Fibroblast of skin of left biceps (primary cell): ENCODE measurements at regions not wholly inside any gene's neighbourhood (a gene's known extent, or its start where the extent isn't known, plus 50 kb on each side); places are given as distances from the start of the nearest gene placed in this dataset.

Experiments used
- DNase-seq, 2 experiments: peaks; one replicate each; pipeline ENCODE4 v3.0.0-alpha.2; 2013; ENCODE audit warnings: low read depth in 2 of 2

- no peak for DNase-seq
Measured at GRCh38 chr5:143693651-143694252, 118.2 kb upstream of the HMHB1 start.

- DNase-seq, result no peak
Measured at GRCh38 chr5:143692342-143692741, 119.6 kb upstream of the HMHB1 start.

DNA sequence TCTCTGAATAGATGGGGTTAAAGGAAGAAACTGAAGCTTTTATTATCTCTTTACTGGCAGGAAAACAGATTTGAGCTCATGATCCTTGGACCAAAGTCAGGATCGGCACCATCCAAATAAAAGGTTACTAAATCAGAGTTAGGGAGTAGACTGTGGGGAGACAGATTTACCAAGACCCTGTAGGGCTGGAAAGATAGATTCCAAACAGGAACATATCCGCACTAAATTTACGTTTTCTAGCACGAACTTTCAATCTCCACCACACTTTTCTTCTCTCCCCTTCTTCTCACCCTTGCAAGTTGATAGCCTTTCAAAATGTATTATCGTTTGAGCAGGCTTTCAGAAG is 120.0 kb upstream of the HMHB1 start:
- DNase-seq, result no peak

- no peak for DNase-seq
Measured at GRCh38 chr5:143691287-143691944, 120.5 kb upstream of the HMHB1 start.

- no peak for DNase-seq
Measured at GRCh38 chr5:143687604-143688003, 124.4 kb upstream of the HMHB1 start.

DNA sequence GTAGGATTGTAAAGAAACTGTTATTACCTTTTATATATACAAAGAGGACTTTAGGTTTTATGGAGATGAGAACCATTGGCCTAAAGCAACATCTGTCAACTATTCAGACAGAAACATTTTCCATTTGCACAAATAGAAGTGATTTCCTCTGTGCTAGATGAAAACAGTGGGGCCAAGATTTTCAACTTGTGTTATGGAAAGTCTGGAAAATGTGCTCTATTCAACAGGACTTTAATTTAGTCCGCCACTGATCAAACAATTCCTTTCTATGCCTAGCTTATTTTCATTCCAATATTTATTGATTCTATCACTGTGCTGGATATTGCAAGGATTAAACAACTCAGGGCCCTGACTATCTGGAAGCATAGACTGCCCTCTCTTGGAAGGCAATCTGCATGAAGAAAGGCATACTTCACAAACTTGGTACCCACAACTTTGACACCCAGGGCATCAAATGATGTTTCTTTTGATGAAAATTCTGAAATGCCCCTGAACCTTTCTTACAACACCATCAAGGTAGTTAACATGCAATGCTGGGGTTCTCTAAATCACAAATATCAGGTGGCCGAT is 126.6 kb upstream of the HMHB1 start:
- DNase-seq, result no peak

GRCh38 chr5:143683459-143683858 is 128.5 kb upstream of the HMHB1 start:
- DNase-seq, result no peak

DNA sequence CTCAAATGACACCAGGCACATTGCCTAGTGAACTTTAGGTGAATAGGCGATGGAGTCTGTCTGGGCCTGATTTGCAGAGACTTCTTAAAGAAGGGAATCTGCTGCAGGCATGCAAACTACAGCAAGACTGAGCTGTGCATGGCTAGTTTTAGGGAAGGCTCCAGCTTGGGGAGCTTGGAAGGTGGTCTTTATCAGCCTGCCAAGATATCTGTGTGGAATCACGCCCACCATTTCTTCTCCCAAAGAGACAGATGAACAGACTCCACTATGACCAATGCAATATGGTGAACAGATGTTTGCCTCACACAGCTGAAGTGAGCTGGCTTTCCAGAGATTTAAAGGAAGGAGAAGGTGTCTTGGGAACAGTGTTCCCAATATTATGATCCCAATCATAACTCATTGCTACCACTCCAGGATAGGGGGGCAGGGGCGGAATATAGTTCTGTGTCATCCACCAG is 129.0 kb upstream of the HMHB1 start:
- DNase-seq, result peak; percentile 62

GRCh38 chr5:143682246-143682905 is 129.6 kb upstream of the HMHB1 start:
- DNase-seq, result peak; percentile 23 to 30

DNA sequence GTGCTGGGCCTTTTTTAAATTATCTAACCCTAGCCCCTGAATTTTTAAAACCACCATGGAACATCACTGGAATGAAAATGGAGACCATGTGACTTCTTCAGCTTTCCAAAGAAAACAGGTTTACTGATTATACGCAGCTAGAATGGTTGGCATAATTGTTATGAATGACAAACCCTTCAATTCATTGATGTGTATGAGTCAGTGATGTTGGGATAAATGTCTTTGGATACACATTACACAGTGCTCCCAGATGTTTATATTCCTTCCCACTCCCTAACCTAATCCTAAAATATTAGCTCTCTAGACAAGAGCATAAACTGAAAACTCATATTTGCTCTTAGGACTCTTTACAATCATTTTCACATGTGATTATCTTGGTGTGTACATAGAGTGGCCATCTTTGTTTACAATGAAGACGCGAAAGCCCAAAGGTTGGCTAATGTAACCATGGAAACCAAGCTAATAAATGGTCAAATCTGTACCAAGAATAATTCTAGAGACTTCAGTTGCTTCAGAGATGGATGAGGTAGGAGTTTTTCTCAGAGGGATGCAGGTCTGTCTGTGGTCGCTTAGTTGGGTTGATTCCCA is 131.2 kb upstream of the HMHB1 start:
- no peak for DNase-seq

DNA sequence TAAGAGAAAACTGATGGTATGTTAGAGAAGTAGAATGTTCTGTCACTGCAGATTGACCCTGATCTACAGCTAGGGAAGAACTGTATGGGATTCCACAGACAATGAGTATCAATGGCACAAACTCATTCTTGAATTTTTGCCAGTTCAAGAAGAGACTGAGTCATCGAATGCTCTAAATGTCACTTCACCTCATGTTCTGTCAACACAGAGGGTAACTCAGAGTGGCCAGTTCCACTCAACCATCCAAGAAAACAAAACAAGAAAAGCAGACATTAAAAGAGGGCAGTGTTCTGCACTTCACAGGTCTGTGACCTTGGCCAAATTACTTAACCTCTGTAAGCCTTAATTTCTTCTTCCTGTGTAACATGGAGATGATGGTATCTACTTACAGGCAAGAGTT is 132.2 kb upstream of the HMHB1 start:
- peak in 1 of 2 experiments; percentile 20 for DNase-seq

GRCh38 chr5:143678148-143678905 is 133.6 kb upstream of the HMHB1 start:
- DNase-seq, result no peak

- DNase-seq, result no peak
Measured at GRCh38 chr5:143677403-143677802, 134.6 kb upstream of the HMHB1 start.

DNA sequence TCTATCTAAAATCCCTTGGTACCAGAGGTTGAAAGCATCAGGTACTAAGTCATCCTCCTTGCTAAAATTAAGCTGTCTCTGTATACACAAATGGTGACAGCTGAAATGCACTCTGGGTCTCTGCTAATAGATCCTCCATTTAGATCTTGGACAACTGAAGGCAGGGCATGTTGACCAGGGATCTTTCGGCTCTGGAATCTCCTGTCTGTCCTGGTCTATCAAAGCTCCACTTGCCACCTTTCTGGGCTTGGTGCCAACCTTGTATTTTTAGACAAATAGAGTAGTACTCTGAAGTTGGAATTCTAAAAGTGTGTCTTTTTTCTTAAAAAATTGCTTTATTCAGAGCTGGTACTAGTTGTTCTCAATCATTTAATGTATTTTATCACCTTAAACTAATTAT is 135.2 kb upstream of the HMHB1 start:
- no peak for DNase-seq

DNA sequence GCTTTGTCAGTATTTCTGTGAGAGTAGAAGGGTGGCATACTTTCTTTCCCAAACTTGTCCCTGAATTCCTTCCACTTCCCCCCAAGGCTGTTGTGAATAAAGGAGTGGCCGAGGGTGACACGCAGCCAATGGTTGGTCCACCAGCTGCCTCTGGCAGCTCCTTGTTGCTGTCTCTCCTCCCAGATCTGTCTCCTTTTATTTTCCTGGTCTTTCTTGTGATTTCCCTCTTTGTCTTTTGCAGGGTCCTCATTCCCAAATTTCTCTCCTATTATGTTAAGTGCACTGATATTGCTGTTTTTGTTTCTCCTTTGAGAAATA is 137.5 kb upstream of the HMHB1 start:
- no peak for DNase-seq

DNA sequence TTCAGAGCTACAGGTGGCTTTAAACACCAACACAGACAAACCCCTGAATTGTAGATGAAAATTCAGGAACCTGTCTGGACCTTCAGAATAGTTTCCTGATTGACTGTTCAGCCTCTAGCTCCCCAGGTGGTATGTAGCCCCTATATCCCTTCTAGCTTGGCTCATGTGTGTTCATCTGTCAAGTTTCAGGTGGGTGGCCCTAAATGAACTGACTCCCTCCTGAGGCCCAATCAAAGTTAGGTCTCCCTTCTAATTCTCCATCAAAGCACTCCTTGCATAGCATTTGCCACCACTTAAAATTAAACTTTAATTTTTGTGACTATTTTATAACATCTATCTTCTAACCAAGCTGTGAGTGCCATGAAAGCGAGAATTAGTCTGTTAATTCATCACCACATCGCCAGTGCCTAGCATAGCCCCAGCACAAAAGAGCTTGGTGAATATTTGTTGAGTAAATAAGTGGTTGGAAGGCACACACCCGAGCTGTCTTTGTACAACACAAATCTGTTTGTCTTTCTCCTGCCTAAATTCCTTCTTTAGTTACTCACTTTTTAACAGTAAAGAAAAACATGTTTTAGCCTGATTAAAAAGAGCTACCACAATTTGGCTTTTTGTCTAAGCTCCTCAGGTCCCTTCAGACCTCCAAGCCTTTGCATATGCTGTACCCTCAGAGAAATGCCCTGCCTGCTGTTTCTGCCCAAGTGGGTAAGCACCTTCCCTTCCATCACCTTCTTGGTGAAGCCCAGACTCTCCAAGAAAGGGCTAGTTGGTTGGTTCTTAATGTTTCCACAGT is 138.1 kb upstream of the HMHB1 start:
- no peak for DNase-seq

DNA sequence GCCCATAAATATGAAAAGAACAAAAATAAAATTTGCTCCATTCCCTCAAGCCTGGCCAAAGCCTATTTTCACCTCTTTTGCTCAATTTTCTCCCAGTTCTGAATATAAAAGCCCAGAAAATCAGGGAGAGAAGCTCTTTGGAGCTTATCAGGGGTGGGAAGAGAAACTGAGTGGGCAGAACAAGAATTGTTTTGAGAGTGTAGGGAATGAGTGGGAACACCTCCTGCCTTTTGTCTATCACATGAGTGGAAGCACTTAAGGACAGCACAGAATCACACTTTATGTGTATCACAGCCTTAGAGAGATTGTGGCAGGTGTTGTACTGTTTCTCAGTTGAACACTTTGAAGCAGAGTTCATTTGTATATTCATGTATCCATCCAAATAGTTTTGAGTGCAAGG is 139.2 kb upstream of the HMHB1 start:
- DNase-seq, result no peak

GRCh38 chr5:143671674-143672569 is 140.0 kb upstream of the HMHB1 start:
- no peak for DNase-seq

DNA sequence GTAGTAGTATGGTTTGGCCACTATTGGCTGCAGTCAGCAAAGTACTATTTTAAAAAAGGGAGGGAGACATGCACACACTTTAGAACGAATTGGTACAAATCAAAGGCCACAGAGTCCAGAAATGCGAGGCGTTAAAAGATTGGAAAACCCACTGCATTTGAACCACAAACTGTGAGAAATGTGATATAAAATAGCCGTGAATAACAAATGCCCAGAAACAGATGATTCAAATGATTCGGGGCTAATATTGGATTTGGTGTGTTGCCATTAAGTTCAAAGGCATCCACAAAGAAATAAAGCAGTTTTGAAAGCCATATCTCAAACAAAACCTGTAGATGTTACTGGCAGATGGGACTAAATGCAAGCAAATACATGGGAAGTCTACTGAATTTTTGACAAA is 140.9 kb upstream of the HMHB1 start:
- no peak for DNase-seq

DNA sequence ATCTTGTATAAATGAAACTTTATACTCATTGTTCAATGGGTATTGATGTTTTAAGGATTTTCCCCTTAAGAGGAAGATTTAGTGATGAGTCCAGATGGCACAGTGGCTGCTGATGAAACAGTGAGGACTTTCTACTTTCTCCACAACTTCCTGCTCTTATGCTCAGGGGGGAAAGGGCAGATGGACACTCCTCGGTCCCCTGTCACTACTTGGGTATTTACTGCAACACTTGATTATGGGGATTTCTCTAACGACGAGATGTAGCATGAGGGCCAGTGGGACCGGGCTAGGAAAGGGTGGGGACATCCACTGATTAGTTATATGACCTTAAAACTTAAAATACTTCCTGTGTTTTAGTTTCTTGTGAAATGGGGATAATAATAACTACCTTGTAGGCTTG is 146.1 kb upstream of the HMHB1 start:
- no peak for DNase-seq
